ENCODE measurements at regions not wholly inside any gene's neighbourhood (a gene's known extent, or its start where the extent isn't known, plus 50 kb on each side); places are given as distances from the start of the nearest gene placed in this dataset.
A peak's percentile ranks its signal among the peaks of the same experiment; 100 is the strongest.

GRCh38 chr13:78022164-78022877, 103.7 kb upstream of the EDNRB start:
- DNase-seq (ENCODE audit: low read depth in 2 of 2), result peak; percentile 1 to 12

- no peak for DNase-seq (ENCODE audit: low read depth in 2 of 2)
Observed at GRCh38 chr13:78020861-78021260, 102.2 kb upstream of the EDNRB start.

- no peak for DNase-seq (ENCODE audit: low read depth in 2 of 2)
Observed at GRCh38 chr13:78015782-78016181, 97.2 kb upstream of the EDNRB start.

- DNase-seq (ENCODE audit: low read depth in 2 of 2), result no peak
Observed at GRCh38 chr13:78012046-78012445, 93.4 kb upstream of the EDNRB start.

GRCh38 chr13:78004821-78005220, 86.2 kb upstream of the EDNRB start:
- DNase-seq (ENCODE audit: low read depth in 2 of 2), result no peak

- DNase-seq (ENCODE audit: low read depth in 2 of 2), result no peak
Observed at GRCh38 chr13:77999746-78000145, 81.1 kb upstream of the EDNRB start.

- DNase-seq (ENCODE audit: low read depth in 2 of 2), result no peak
Observed at GRCh38 chr13:77994166-77994565, 75.5 kb upstream of the EDNRB start.

- DNase-seq (ENCODE audit: low read depth in 2 of 2), result no peak
Observed at GRCh38 chr13:77991003-77991402, 72.4 kb upstream of the EDNRB start.

- no peak for DNase-seq (ENCODE audit: low read depth in 2 of 2)
Observed at GRCh38 chr13:77989281-77989680, 70.7 kb upstream of the EDNRB start.

GRCh38 chr13:77988355-77988754, 69.7 kb upstream of the EDNRB start:
- DNase-seq (ENCODE audit: low read depth in 2 of 2), result no peak

- no peak for DNase-seq (ENCODE audit: low read depth in 2 of 2)
Observed at GRCh38 chr13:77986713-77987112, 68.1 kb upstream of the EDNRB start.

GRCh38 chr13:77985866-77986636, 67.4 kb upstream of the EDNRB start:
- DNase-seq (ENCODE audit: low read depth in 2 of 2), result no peak

GRCh38 chr13:77981281-77981881, 62.8 kb upstream of the EDNRB start:
- DNase-seq (ENCODE audit: low read depth in 2 of 2), result no peak

GRCh38 chr13:77980592-77980991, 62.0 kb upstream of the EDNRB start:
- no peak for DNase-seq (ENCODE audit: low read depth in 2 of 2)

- DNase-seq (ENCODE audit: low read depth in 2 of 2), result no peak
Observed at GRCh38 chr13:77979721-77980385, 61.2 kb upstream of the EDNRB start.

GRCh38 chr13:77975358-77976042, 56.9 kb upstream of the EDNRB start:
- DNase-seq (ENCODE audit: low read depth in 2 of 2), result no peak

- DNase-seq (ENCODE audit: low read depth in 2 of 2), result no peak
Observed at GRCh38 chr13:77969299-77969698, 50.7 kb upstream of the EDNRB start.

All from stimulated activated CD4-positive, alpha-beta T cell treated with anti-CD3 and anti-CD28 coated beads, Interleukin-4, amount 100 ng/mL, for 48 hours (primary cell).